Epithelial cell of prostate (primary cell): ENCODE measurements at regions not wholly inside any gene's neighbourhood (a gene's known extent, or its start where the extent isn't known, plus 50 kb on each side); places are given as distances from the start of the nearest gene placed in this dataset.

Experiments used
- DNase-seq: peaks from one replicate; pipeline ENCODE4 v3.0.0-alpha.2; 2011; ENCODE audit warnings: low read depth, low spot score
- H3K27ac ChIP-seq: fragments of 450-650 bp; 2 replicates; pipeline ENCODE4 v1.5.1; 2017; ENCODE audit warnings: mild to moderate bottlenecking

- DNase-seq: no peak
- H3K27ac ChIP-seq: peak overlapping the region; percentile 57
These were observed 110.8 kb downstream of the MATN1 start for GRCh38 chr1:30612536-30613065.

GRCh38 chr1:30611741-30612309 is 111.6 kb downstream of the MATN1 start:
- DNase-seq: no peak
- H3K27ac ChIP-seq: no peak overlapping the region

- no peak overlapping the region for H3K27ac ChIP-seq
- no peak for DNase-seq
These were observed 112.5 kb downstream of the MATN1 start for GRCh38 chr1:30610917-30611316.

- H3K27ac ChIP-seq: no peak overlapping the region
- DNase-seq: no peak
These were observed 113.4 kb downstream of the MATN1 start for GRCh38 chr1:30609999-30610345.

- no peak for DNase-seq
- H3K27ac ChIP-seq: no peak overlapping the region
These were observed 113.9 kb downstream of the MATN1 start for GRCh38 chr1:30609336-30609998.

- DNase-seq: no peak
- H3K27ac ChIP-seq: no peak overlapping the region
These were observed 115.7 kb downstream of the MATN1 start for GRCh38 chr1:30607723-30608122.

GRCh38 chr1:30606166-30606565 is 117.2 kb downstream of the MATN1 start:
- H3K27ac ChIP-seq: no peak overlapping the region
- DNase-seq: no peak

- no peak for DNase-seq
- no peak overlapping the region for H3K27ac ChIP-seq
These were observed 117.9 kb downstream of the MATN1 start for GRCh38 chr1:30605441-30605920.

- no peak for DNase-seq
- no peak overlapping the region for H3K27ac ChIP-seq
These were observed 118.5 kb downstream of the MATN1 start for GRCh38 chr1:30604801-30605440.

GRCh38 chr1:30603081-30603858 is 120.1 kb downstream of the MATN1 start:
- no peak for DNase-seq

GRCh38 chr1:30601316-30602085 is 121.9 kb downstream of the MATN1 start:
- no peak overlapping the region for H3K27ac ChIP-seq
- no peak for DNase-seq

More at GRCh38 chr1:30603081-30603858, 120.1 kb downstream of the MATN1 start:
- no peak overlapping the region for H3K27ac ChIP-seq

GRCh38 chr1:30600706-30601105 is 122.7 kb downstream of the MATN1 start:
- no peak overlapping the region for H3K27ac ChIP-seq
- no peak for DNase-seq

- no peak overlapping the region for H3K27ac ChIP-seq
- no peak for DNase-seq
These were observed 123.1 kb downstream of the MATN1 start for GRCh38 chr1:30600258-30600657.

- no peak for DNase-seq
- no peak overlapping the region for H3K27ac ChIP-seq
These were observed 123.7 kb downstream of the MATN1 start for GRCh38 chr1:30599721-30600120.

- DNase-seq: no peak
- no peak overlapping the region for H3K27ac ChIP-seq
These were observed 124.7 kb downstream of the MATN1 start for GRCh38 chr1:30598571-30599114.

- no peak for DNase-seq
- no peak overlapping the region for H3K27ac ChIP-seq
These were observed 125.7 kb downstream of the MATN1 start for GRCh38 chr1:30597711-30598110.

- H3K27ac ChIP-seq: no peak overlapping the region
- DNase-seq: no peak
These were observed 126.5 kb downstream of the MATN1 start for GRCh38 chr1:30596891-30597290.

GRCh38 chr1:30596470-30596869 is 126.9 kb downstream of the MATN1 start:
- DNase-seq: no peak
- H3K27ac ChIP-seq: no peak overlapping the region

- no peak overlapping the region for H3K27ac ChIP-seq
- no peak for DNase-seq
These were observed 134.3 kb downstream of the MATN1 start for GRCh38 chr1:30589083-30589482.
